ENCODE measurements at regions not wholly inside any gene's neighbourhood (a gene's known extent, or its start where the extent isn't known, plus 50 kb on each side); places are given as distances from the start of the nearest gene placed in this dataset.

DNA sequence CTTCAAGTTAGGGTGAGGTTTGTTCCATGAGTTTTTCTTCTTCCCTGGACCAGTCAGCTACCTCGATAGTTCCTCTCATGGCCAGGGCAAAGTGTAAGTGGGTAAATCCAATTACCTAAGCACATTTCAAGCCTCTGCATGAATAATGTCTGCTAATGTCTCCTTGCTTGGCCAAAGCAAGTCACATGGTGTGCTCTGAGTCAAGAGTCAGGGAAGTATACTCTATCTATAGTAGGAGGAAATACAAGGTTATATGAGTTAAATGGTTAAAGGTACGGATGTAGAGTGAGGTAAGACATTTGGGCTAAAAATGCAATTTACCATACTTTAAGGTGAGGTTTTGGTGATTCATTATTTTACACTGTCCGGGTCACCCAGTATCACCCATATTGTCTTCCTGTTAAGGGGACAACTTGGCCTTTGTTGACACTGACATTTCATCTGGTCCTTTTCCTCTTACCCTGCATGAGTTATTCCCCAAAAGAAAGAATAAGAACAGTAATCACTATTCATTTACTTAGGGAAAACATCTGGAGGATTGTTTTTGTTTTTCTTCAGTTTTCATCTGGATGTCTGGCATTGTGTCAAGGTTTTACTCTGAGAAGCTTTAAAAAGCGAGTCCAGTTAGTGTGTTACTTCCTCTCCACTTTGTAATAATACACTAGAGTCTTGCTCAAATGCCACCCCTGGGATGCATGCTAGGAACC, 405.5 kb downstream of the RND3 start:
- Histone ChIP-seq H3K9me3 (ENCODE audit: control insufficient read depth, low read depth, low read length) (no peaks in the 10 kb centered on the region), H2BK120ac (ENCODE audit: low read depth, low read length, poor library complexity, severe bottlenecking) (no peak overlapping the region), H3K9ac (ENCODE audit: extremely low read depth, insufficient read length, low read length) (no peak overlapping the region), H2AK5ac (ENCODE audit: insufficient read length, low read length) (no peak overlapping the region), H3K18ac (ENCODE audit: insufficient read length, low read depth, low read length) (no peak overlapping the region), H2BK5ac (ENCODE audit: insufficient read length, low read length) (no peak overlapping the region), H4K8ac (replicated peaks; ENCODE audit: insufficient read length, low read depth, low read length) (no peak overlapping the region), H2BK15ac (ENCODE audit: low read depth, low read length) (no peak overlapping the region), H4K91ac (ENCODE audit: insufficient read length, low read depth, low read length) (no peak overlapping the region), H3K79me2 (ENCODE audit: insufficient read depth, low read length) (no peaks in the 10 kb centered on the region), H3K23ac (ENCODE audit: insufficient read length, low read depth, low read length) (no peak overlapping the region), H4K5ac (ENCODE audit: insufficient read length, low read depth, low read length) (no peak overlapping the region), H3K14ac (ENCODE audit: insufficient read depth, low read length) (no peak overlapping the region), H3K27me3 (ENCODE audit: insufficient read depth, low read length) (no peaks in the 10 kb centered on the region), H4K20me1 (ENCODE audit: control insufficient read depth, insufficient read depth, insufficient read length) (no peaks in the 10 kb centered on the region), H3K23me2 (ENCODE audit: insufficient read length, low read depth, low read length, poor library complexity, severe bottlenecking) (no peaks in the 10 kb centered on the region), H3K4ac (ENCODE audit: low read depth, low read length) (no peak overlapping the region), H2BK12ac (ENCODE audit: insufficient read length, low read depth, low read length) (no peak overlapping the region), H3T11ph (ENCODE audit: low read length) (no peak overlapping the region), H3K27ac (ENCODE audit: insufficient read length, low read depth, low read length) (no peak overlapping the region), H2BK20ac (ENCODE audit: low read depth, low read length, poor library complexity, severe bottlenecking) (no peak overlapping the region), H3K56ac (ENCODE audit: insufficient read length, low read depth, low read length) (no peak overlapping the region), H3K79me1 (ENCODE audit: insufficient read depth, low read depth, low read length, poor library complexity, severe bottlenecking) (no peaks in the 10 kb centered on the region), H3K4me1 (ENCODE audit: insufficient read depth, low read length) (no peaks in the 10 kb centered on the region), H2AFZ (ENCODE audit: low read length) (no peak overlapping the region), H3K4me2 (ENCODE audit: insufficient read depth, insufficient read length, low read length) (no peak overlapping the region)
- TF ChIP-seq, protein P1, sequence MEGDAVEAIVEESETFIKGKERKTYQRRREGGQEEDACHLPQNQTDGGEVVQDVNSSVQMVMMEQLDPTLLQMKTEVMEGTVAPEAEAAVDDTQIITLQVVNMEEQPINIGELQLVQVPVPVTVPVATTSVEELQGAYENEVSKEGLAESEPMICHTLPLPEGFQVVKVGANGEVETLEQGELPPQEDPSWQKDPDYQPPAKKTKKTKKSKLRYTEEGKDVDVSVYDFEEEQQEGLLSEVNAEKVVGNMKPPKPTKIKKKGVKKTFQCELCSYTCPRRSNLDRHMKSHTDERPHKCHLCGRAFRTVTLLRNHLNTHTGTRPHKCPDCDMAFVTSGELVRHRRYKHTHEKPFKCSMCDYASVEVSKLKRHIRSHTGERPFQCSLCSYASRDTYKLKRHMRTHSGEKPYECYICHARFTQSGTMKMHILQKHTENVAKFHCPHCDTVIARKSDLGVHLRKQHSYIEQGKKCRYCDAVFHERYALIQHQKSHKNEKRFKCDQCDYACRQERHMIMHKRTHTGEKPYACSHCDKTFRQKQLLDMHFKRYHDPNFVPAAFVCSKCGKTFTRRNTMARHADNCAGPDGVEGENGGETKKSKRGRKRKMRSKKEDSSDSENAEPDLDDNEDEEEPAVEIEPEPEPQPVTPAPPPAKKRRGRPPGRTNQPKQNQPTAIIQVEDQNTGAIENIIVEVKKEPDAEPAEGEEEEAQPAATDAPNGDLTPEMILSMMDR (conservative IDR thresholded peaks at IDR 0.05) = no peak
- Mint-ChIP-seq H3K27me3 (ENCODE audit: low read depth) (no peaks in the 10 kb centered on the region), H3K4me1 (no peaks in the 10 kb centered on the region), H3K9me3 (peaks cover 3 to 4% of the 10 kb centered on the region in 2 experiments; a peak in 2 of 5 replicates), H3K27ac (no peak overlapping the region; a peak in 1 of 7 replicates), H3K36me3 (ENCODE audit: insufficient read depth in 1 of 3, low read depth in 3 of 3) (peaks cover 0 to 9% (median 1%) of the 10 kb centered on the region in 3 experiments; a peak in 2 of 7 replicates), H3K4me3 (no peak overlapping the region)
- no peak for DNase-seq
- 100% methylated on average over 1 of the region's 4 CpGs for WGBS (ENCODE audit: extremely low coverage, insufficient read length, low lambda C conversion rate)
